Caco-2 (cell line): ENCODE measurements at regions not wholly inside any gene's neighbourhood (a gene's known extent, or its start where the extent isn't known, plus 50 kb on each side); places are given as distances from the start of the nearest gene placed in this dataset.
"Not testable (repeated sequence)": the region's sequence is repeated elsewhere in the genome, so short reads cannot be mapped to it uniquely, and the experiment has no call there.

ENCODE experiments used
- BruUV-seq: library from RNA; stranded (reverse); fragments of 400-500 nt; replicated peaks from 2 replicates; lab custom pipeline; 2021; lab: Mats Ljungman, UMichigan
- CTCF ChIA-PET: fragments of 300-600 bp; sonication (Branson Sonifier 250); formaldehyde crosslinking; loops from one replicate; lab custom pipeline; 2022; ENCODE audit warnings: antibody characterized with exemption; lab: Charles Lee
- POLR2A ChIA-PET: fragments of 300-600 bp; sonication (Branson Sonifier 250); formaldehyde crosslinking; loops from one replicate; lab custom pipeline; 2022; ENCODE audit warnings: antibody characterized with exemption; lab: Charles Lee
- DNase-seq, 2 experiments: peaks; one replicate each; pipeline versions ENCODE4 v3.0.0 to v3.0.0-alpha.2; 2020 to 2022
- H3K27me3 ChIP-seq: replicated peaks from 2 replicates; pipeline ENCODE4 v1.6.0; 2011; ENCODE audit warnings: low read length; ENCODE audit not compliant: control insufficient read depth, insufficient read depth
- H3K36me3 ChIP-seq: 2 replicates; pipeline ENCODE4 v1.5.1; 2011; ENCODE audit warnings: low read length; ENCODE audit not compliant: control insufficient read depth, insufficient read depth
- H3K4me1 ChIP-seq: fragments of 250-450 bp; sonication (Bioruptor Pico); 2 replicates; pipeline ENCODE4 v1.5.1; 2020; ENCODE audit warnings: mild to moderate bottlenecking
- H3K4me3 ChIP-seq: 2 replicates; pipeline ENCODE4 v1.5.1; 2011; ENCODE audit warnings: low read depth, mild to moderate bottlenecking, control low read depth, low read length
- H3K9me3 ChIP-seq: fragments of 250-450 bp; sonication (Bioruptor Pico); 2 replicates; pipeline ENCODE4 v1.5.1; 2020; ENCODE audit warnings: mild to moderate bottlenecking, moderate library complexity
- H3K27ac Mint-ChIP-seq: one replicate; pipeline ENCODE4 v1.8.0; 2022; ENCODE audit warnings: mixed read lengths; ENCODE audit not compliant: unreplicated experiment
- H3K27me3 Mint-ChIP-seq: one replicate; pipeline ENCODE4 v1.8.0; 2022; ENCODE audit warnings: mixed read lengths; ENCODE audit not compliant: insufficient read depth, unreplicated experiment
- H3K36me3 Mint-ChIP-seq: one replicate; pipeline ENCODE4 v1.8.0; 2022; ENCODE audit warnings: mild to moderate bottlenecking, mixed read lengths; ENCODE audit not compliant: insufficient read depth, unreplicated experiment
- H3K4me1 Mint-ChIP-seq: one replicate; pipeline ENCODE4 v1.8.0; 2022; ENCODE audit warnings: low read depth, mixed read lengths; ENCODE audit not compliant: unreplicated experiment
- H3K4me3 Mint-ChIP-seq: one replicate; pipeline ENCODE4 v1.8.0; 2022; ENCODE audit warnings: mild to moderate bottlenecking, moderate library complexity, mixed read lengths; ENCODE audit not compliant: unreplicated experiment
- H3K9me3 Mint-ChIP-seq: one replicate; pipeline ENCODE4 v1.8.0; 2022; ENCODE audit warnings: mixed read lengths; ENCODE audit not compliant: unreplicated experiment
- intact Hi-C: fragments of 100-400 bp; cut with micrococcal nuclease; formaldehyde crosslinking; loops from one replicate; pipeline ENCODE4 v1.10.0; 2022; ENCODE audit not compliant: unreplicated experiment
- TF ChIP-seq, protein P1 (sequence below), 2 experiments: fragments of 200-600 bp in 1 of 2; IDR thresholded peaks; 1 replicate in 1 of 2; 2 replicates in 1 of 2; pipeline versions ENCODE4 v1.5.1 to v1.8.0; 2011 to 2022; ENCODE audit warnings: antibody characterized with exemption in 1 of 2, control low read depth in 1 of 2, inconsistent platforms in 1 of 2, low read depth in 1 of 2, low read length in 1 of 2, mild to moderate bottlenecking in 1 of 2, moderate library complexity in 1 of 2; ENCODE audit not compliant: insufficient read depth in 1 of 2, severe bottlenecking in 1 of 2, unreplicated experiment in 1 of 2

DNA sequence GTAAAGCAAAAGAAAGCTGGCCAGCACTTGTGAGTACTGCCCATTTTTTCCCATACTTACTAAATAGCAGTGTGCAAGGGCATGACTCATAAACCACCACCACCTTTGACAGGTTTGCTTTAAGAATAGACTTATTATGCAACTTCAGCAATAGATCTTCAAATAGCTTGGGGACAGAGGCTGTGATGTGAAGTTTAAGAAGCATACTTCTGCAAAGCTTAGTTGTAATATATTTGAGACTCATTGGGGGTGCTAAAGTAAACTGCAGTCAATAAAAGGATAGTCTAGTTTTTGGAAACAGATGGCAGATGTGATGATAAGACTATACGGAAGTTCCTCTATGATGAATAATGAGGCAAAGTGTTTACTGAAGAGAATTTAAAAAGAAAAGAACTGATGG lies 210.0 kb downstream of the PLA2G4A start:
- Mint-ChIP-seq H3K27ac (no peak overlapping the region), H3K27me3 (peaks cover 4% of the 10 kb centered on the region), H3K4me3 (no peak overlapping the region), H3K4me1 (no peaks in the 10 kb centered on the region), H3K9me3 (no peaks in the 10 kb centered on the region), H3K36me3 (no peaks in the 10 kb centered on the region)
- Histone ChIP-seq H3K4me3 (no peak overlapping the region), H3K27me3 (no peaks in the 10 kb centered on the region), H3K4me1 (no peaks in the 10 kb centered on the region), H3K9me3 (no peaks in the 10 kb centered on the region), H3K36me3 (no peaks in the 10 kb centered on the region)
- BruUV-seq = no TSS peak
- POLR2A ChIA-PET = no interaction called here
- no peak for DNase-seq
- intact Hi-C loops = no loop called here
- TF ChIP-seq, protein P1, sequence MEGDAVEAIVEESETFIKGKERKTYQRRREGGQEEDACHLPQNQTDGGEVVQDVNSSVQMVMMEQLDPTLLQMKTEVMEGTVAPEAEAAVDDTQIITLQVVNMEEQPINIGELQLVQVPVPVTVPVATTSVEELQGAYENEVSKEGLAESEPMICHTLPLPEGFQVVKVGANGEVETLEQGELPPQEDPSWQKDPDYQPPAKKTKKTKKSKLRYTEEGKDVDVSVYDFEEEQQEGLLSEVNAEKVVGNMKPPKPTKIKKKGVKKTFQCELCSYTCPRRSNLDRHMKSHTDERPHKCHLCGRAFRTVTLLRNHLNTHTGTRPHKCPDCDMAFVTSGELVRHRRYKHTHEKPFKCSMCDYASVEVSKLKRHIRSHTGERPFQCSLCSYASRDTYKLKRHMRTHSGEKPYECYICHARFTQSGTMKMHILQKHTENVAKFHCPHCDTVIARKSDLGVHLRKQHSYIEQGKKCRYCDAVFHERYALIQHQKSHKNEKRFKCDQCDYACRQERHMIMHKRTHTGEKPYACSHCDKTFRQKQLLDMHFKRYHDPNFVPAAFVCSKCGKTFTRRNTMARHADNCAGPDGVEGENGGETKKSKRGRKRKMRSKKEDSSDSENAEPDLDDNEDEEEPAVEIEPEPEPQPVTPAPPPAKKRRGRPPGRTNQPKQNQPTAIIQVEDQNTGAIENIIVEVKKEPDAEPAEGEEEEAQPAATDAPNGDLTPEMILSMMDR (IDR thresholded peaks at IDR 0.05; ENCODE audit: insufficient read depth in 1 of 2, low read depth in 1 of 2, low read length in 1 of 2, severe bottlenecking in 1 of 2, unreplicated experiment in 1 of 2) = no peak
- CTCF ChIA-PET = no interaction called here

DNA sequence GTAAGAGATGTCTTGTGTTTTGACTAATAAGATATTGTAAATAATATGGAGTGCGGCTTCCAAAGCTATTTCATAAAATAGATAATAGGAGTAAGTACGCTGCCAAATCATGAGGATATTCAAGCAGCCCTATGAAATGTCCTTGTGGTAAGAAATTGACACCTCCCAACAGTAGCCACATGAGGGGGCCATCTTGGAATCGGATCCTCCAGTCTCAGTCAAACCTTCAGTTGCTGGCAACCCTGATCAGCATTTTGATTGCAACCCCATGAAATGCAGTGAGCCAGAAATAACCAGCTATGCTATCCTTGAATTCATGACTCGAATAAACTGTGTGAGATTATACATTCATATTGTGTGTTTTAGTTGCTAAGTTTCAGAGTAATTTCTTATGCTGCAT lies 212.4 kb downstream of the PLA2G4A start:
- TF ChIP-seq, protein P1 (IDR thresholded peaks at IDR 0.05; ENCODE audit: insufficient read depth in 1 of 2, low read depth in 1 of 2, low read length in 1 of 2, severe bottlenecking in 1 of 2, unreplicated experiment in 1 of 2) = peak in 1 of 2 experiments; percentile 10
- intact Hi-C loops = no loop called here
- Histone ChIP-seq H3K36me3 (no peaks in the 10 kb centered on the region), H3K4me1 (no peaks in the 10 kb centered on the region), H3K27me3 (no peaks in the 10 kb centered on the region), H3K9me3 (no peaks in the 10 kb centered on the region), H3K4me3 (no peak overlapping the region)
- BruUV-seq = no TSS peak
- ChIA-PET CTCF (no interaction called here), POLR2A (no interaction called here)
- Mint-ChIP-seq H3K27me3 (peaks cover 7% of the 10 kb centered on the region), H3K9me3 (no peaks in the 10 kb centered on the region), H3K4me3 (no peak overlapping the region), H3K36me3 (no peaks in the 10 kb centered on the region), H3K27ac (no peak overlapping the region), H3K4me1 (no peaks in the 10 kb centered on the region)
- DNase-seq = no peak

DNA sequence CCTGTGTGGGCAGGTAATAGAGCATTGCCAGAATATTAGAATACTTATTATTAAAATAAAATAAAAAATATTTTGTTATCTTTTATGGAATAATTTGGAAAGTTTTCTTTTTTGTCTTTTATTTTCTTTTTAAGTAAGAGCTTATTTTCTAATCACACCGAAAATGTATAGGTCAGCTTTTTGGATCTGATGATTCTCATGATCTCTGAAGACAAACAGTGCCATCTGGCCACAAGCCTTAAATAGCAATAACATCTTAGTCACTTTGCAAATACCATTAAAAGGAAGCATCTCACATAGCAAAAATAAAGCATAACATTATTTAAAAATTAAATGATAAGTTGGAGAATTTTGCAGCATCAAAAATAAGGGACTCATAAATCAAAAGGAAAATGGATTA lies 213.8 kb downstream of the PLA2G4A start:
- POLR2A ChIA-PET = no interaction called here
- H3K4me3 Mint-ChIP-seq = no peak overlapping the region
- Histone ChIP-seq H3K9me3 (no peaks in the 10 kb centered on the region), H3K27me3 (no peaks in the 10 kb centered on the region), H3K4me1 (no peaks in the 10 kb centered on the region), H3K36me3 (no peaks in the 10 kb centered on the region), H3K4me3 (no peak overlapping the region)
- CTCF ChIA-PET = interaction anchor here (0.6 kb wide), 1 partner anchor 411 kb away, joined by 5 read pairs; no protein-coding TSS in a partner anchor
- BruUV-seq = no TSS peak
- H3K4me1 Mint-ChIP-seq = no peaks in the 10 kb centered on the region
- H3K27me3 Mint-ChIP-seq = peaks cover 8% of the 10 kb centered on the region
- H3K27ac Mint-ChIP-seq = no peak overlapping the region
- DNase-seq = no peak
- TF ChIP-seq, protein P1 (IDR thresholded peaks at IDR 0.05; ENCODE audit: insufficient read depth in 1 of 2, low read depth in 1 of 2, low read length in 1 of 2, severe bottlenecking in 1 of 2, unreplicated experiment in 1 of 2) = no peak
- H3K36me3 Mint-ChIP-seq = no peaks in the 10 kb centered on the region
- intact Hi-C loops = no loop called here
- H3K9me3 Mint-ChIP-seq = no peaks in the 10 kb centered on the region

DNA sequence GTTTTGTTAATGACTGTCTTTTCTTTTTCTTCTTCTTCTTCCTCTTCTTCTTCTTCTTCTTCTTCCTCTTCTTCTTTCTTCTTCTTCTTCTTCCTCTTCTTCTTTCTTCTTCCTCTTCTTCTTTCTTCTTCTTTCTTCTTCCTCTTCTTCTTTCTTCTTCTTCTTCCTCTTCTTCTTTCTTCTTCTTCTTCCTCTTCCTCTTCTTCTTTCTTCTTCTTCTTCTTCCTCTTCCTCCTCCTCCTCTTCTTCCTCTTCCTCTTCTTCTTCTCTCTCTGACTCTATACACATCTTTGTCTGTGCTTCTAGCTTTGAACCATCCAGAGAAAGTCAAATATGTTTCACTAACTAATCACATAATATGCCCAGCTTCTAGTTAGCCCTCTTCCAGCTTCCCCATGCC lies 214.7 kb downstream of the PLA2G4A start:
- H3K4me1 ChIP-seq, DNase-seq, BruUV-seq, H3K36me3 ChIP-seq, H3K27me3 ChIP-seq, H3K4me3 ChIP-seq, H3K4me1 Mint-ChIP-seq, H3K36me3 Mint-ChIP-seq, H3K27ac Mint-ChIP-seq, CTCF ChIA-PET, intact Hi-C loops, H3K9me3 Mint-ChIP-seq, H3K4me3 Mint-ChIP-seq, H3K9me3 ChIP-seq, POLR2A ChIA-PET: not testable (repeated sequence)
- H3K27me3 Mint-ChIP-seq = peaks cover 10% of the 10 kb centered on the region
